GM21528 (cell line): ENCODE measurements at regions not wholly inside any gene's neighbourhood (a gene's known extent, or its start where the extent isn't known, plus 50 kb on each side); places are given as distances from the start of the nearest gene placed in this dataset.

Experiments
- ATAC-seq: cut with Tn5 transposase; IDR thresholded peaks from one replicate; pipeline ENCODE4 v1.9.1; 2021; ENCODE audit warnings: mild to moderate bottlenecking, moderate library complexity; ENCODE audit not compliant: unreplicated experiment, low FRiP score

DNA sequence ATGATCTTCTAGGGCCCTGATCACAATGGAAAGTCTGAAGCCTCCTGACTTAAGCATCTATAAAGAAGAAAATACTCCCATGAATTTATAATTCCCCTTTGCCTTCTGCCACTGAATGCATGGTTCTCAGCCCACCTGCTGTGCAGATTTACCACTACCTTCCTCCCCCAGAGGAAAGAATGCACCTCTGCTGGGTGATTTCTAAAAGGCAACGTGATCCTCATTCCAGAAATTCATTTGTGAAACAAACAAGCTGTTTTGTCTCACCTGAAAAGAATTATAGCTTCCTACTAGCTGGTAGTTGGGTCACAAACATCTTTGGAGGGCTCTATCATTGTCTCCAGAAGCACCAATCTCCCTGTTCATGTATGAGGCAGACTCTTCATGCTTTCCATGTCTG lies 320.2 kb downstream of the CDC14C start:
- no peak for ATAC-seq

DNA sequence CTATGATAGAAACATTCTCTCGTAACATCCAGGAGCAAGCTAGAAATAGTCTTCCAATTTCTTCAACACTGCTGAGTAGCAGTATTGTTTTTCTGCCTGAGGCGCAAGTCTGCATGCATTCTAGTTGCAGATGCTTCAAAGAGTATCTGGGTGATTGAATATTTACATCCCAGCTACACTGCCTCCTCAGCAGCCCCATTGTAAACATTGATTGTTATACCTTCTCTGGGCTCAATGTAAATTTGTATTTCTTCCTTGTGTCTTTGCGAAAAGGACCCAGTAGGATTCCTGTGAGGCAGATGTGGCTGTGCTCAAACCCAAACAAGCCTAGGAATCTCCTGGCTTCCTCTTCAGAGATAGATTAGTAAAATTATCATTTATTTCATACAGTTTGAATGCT lies 320.7 kb downstream of the CDC14C start:
- ATAC-seq: no peak

DNA sequence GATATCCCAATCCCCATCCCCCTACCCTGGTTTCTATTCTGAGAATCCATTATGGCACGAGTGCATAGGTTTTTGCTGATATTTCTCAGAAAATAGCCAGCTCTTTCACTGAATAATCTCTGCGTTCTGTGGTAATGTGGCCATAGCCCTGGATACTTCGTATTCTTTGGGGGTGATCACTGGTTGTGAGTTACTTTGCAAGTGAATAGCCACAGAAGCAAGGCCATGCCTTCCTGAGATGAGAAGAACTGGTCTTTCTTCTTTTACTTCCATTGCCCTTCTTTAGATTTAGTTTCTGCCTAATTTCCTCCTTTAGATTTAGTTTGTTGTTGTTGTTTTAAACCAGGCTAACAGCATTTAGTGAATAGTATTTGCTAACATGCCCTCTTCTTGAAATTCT lies 323.4 kb downstream of the CDC14C start:
- ATAC-seq: no peak

DNA sequence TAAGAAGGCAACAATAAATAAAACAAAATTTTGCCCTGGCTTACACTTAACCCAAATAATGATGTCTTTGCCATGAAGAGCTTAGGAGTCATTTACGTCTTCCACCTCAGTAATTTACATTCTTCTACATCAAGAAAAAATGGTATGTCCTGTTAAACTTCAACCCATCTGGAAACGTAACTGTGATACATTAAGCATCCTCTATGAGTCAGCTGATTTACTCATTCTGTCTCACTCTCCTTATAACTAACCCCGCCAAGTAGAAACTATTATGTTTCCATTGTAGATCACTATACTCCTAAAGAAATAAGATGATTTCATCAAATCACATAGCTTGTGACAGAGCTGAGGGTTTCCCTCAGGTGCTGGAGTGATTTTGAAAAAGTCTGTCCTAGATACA lies 330.7 kb downstream of the CDC14C start:
- ATAC-seq: no peak

DNA sequence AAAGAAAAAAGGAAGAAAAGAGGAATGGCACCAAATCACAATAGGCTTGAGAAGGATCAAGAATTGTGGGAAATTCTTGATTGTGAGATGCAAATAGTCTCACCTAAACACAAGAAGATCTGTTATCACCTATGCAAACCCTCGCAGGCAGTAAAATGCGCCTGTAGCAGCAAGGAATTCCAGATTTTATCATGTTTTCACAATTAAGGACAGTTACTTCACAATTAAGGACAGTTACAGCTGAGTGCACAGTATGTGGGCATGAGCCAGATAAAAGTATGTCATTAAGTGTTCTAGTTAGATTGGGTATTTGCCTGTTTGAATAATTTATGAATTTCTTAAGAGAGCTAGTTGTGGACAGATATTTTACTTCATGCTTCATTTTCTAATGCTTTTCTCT lies 336.2 kb downstream of the CDC14C start:
- ATAC-seq: no peak

DNA sequence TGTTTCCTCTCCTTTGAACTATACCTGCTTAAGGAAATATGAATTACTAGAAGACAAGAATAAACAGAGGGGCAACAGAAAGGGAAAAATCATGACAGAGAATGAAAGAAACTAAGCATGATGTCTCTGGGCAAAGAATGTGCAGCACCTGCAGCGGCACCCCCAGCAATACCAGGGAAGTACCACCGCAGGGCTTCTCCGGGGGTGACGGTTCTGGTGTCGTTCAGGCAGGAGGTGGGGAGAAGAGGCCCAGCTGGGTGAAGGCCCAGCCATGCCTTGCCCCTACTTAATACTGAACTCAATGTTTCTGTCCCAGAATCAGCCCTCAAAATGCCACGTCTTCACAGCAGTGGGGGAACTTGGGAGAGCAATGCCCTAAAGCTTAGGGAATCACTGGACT lies 337.6 kb downstream of the CDC14C start:
- ATAC-seq: no peak

DNA sequence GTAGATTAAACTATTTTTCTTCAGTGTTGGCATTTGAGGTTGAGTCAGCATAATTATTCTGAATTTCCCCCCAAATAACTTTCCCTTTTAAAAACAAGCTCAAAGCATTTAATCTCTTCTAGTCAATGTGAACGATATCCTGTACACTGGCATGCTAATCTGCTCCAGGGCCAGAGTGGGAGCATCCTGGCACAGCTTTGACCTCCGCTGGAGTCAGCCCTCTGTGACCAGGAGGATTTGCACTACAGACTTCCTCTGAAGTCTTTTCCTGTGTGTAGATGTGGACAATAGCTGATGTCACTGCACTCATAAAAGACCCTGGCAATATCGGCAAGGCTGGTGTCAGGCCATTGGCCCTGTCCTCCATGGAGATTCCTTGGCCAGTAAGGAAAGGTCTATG lies 340.2 kb downstream of the CDC14C start:
- ATAC-seq: no peak

DNA sequence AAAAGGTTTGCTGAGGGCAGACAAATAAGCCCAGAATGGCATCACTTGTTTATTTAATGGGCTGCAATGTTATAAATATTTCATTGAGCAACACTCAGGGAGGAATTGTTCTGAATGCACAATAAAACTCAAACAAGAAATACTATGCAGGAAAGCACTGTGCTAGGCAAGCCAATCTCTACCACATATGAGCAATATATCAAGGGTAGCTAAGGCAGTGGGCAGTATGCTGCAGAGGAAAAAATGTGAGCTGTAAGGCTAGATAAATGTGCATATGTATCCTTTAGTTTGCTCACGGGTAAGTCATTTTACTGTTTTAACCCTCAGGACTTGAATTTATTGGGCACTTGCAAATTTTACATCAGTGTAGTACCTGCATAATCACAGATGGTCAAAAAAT lies 349.6 kb downstream of the CDC14C start:
- ATAC-seq: no peak

DNA sequence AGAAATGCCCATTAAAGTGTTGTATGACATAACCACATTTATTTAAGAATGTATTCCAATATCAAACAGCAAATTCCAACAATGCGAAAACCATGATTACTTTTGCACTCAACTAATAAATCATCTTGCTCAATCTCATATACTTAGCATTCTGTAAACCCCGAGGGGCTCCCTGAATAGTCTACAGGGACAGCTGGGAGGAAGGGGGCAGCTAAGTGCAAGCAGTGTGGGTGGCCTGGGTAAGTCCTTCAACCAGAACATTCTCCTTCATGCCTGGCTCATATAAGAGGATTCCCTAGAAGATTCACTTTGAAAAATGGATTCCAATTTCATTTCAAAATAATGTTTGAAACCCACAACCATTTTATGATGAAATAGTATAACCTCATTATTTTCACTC lies 355.5 kb downstream of the CDC14C start:
- no peak for ATAC-seq

DNA sequence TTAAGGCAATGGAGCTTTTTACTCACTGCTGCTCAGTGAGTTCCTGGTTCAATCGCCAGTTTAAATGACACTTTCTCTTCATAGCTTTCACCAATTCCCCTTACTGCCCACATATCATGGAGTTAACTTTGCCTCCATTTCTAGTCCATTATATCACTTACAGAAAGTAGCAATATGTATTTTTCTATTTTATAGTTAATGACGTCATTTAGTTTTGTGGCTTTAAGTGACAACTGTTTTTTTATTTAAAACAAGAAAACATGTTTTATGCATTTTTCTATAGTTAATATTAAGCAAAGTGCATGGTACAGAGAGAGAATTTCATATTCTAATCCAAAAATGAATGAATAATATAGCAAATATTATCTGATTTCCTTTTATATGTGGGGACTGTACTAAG lies 363.3 kb downstream of the CDC14C start:
- ATAC-seq: no peak

DNA sequence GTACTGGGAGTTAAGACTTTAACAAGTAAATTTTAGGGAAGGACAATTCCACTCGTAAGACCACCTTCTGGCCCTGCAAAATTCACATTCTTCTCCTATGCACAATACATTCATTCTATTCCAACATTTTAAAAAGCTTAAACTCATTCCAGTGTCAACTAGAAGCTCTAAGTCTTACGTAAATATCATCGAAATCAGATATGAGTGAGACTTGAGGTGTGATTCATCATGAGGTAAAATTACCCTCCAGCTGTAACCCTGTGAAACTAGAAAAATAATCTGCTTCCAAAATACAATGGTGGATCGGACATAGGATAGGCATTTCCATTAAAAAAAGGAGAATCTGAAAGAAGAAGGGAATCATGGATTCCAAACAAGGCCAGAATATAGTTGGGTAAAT lies 370.3 kb downstream of the CDC14C start:
- no peak for ATAC-seq

DNA sequence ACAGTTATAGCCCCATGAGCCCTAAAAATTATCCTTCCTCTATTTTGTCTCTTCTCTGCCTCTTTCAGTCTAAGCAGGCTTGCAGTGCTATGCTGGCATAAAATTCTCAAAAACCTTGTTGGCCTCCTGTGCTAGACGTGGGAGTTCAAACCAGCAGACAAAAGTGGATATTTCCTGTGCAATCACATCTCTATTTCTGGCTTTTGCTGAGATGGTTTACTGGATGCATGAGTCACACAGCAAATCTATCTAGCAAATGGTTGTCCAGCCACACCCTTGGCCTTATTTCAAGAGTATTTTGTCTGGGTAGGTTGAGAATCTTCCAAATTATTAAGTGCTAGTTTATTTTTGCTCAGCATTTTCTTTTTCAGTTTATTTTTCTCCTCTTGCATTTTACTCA lies 370.8 kb downstream of the CDC14C start:
- no peak for ATAC-seq

DNA sequence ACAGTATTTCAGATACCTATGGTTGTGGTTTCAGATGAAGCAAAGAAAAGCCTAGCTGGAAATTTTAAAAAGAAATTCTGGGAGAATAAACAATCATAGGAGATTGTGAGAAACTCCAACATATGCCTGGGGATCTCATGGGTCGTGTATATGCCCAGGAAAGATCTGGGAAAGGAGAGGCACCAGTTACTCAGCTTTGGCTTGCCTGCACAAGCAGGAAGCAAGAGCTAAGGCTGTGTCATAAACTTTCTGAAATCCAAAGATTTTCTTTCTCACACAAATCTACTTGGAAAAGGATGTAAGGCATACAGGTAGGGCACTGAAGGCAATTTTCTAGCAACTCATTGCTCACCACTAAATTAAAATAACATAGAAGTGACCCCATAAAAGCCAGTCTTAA lies 373.6 kb downstream of the CDC14C start:
- ATAC-seq: no peak

DNA sequence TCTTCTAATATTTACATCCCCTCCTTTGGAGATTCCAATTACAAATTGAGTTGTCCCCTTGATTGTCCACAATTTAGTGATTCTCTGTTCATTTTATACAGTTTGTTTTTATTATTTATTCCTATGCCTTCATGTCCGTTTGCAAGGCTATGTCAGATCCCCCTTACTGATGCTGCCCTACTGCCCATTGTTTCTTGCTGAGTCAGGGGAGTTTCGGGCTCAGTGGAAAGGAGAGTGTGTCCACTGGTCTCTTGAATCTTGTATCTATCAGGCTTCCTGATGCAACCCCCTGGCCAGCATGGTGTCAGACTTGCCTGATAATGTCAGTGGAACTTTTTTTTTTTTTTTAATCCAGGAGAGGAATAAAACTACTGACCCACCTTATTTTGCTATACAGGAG lies 384.4 kb downstream of the CDC14C start:
- ATAC-seq: no peak

DNA sequence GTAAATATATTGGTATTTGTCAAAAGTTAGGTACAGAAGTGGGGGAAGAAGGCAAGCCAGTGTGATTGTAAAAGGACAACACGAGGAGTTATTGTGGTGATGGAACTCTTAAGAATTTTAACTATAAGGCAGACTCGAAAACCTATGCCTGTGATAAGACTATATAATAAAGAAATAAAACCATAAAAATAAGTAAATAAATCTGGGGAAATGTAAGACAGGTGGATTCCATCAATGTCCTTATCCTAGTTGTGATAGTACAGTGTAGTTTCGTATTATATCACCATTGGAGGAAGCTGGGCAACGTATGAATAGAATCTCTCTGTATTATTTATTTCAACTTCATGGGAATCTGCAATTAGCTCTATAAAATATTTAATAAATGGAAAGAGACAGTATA lies 395.7 kb downstream of the CDC14C start:
- no peak for ATAC-seq

DNA sequence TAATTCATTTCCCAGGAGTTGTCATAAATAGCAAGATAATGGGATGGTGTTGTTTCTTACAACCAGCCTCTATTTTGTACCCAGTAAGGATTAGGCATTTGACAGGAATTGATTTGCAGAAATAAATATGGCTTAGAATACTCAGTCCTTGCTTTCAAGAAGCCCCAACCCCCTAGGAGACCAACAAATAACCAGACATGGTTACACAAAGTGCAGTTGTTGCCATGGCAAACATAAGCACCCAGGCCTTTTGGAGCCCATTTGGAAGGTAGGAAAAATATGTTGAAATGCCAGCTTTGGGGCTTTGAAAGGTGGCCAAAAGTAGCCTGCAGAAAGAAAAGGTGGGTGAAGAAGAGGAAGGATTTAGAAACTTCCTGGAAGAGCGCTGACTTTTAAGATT lies 397.5 kb downstream of the CDC14C start:
- ATAC-seq: no peak

DNA sequence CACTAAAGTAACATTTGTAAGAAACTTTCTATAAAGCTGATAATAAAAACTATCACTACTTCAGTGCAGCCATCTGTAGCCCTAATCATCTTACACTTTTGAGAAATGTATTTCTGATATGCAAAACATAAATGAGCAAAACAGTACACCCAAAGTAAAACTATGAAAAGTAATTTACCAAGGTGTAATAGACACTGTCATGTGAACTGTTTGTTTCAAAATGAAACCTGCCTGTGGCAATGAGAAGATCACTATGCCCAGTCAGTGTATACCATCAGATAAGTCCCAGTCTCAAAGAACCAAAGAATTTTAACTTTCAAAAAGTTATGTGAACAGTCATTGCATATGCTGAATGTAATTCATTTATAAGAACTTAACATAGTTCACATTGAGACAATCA lies 398.1 kb downstream of the CDC14C start:
- no peak for ATAC-seq

DNA sequence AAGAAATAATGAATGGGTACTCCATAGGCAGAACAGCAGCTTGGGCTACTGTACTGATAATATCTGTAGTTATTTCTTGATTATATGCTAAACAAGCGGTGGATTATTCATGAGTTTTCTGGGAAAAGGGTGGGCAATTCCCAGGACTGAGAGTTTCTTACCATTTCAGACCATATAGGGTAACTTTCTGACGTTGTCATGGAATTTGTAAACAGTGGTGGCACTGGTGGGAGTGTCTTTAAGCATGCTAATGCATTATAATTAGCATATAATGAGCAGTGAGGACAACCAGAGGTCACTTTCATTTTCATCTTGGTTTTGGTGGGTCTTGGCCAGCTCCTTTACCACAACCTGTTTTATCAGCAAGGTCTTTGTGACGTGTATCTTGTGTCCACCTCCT lies 399.7 kb downstream of the CDC14C start:
- ATAC-seq: no peak

DNA sequence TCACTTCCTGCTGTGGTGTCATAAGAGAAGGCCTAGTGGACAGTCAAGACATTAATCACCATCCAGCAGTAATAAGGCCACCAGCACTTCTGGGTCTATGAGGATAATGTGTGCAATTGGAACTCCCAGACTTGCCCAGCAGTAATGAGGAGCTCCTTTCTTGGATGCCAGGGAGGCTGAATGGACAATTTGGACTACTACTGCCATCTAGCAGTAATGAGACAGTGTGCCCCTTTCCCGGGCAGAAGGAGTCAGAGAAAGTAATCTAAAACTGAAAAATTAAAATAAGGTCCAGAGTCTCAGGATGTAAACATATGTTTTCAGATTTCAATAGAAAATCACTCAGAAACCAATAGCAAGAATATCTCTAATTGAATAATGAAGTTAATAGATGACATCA lies 400.4 kb downstream of the CDC14C start:
- ATAC-seq: no peak

DNA sequence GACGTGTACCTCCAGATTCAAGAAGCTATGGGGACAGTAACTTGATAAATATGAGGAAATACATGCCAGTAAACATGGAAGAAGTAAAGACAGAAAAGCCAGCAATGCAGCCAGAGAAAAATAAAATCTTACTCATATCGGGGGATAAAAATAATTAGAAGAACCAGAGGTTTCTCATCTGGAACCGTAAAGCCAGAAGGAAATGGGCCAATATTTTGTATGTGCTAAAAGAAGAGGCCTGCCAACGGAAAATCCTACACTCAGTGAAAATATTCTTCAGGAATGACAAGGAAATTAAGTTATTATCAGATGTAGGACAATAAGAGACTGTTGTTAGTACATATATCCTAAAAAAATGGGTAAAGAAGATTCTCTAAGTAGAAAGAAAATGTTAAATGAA lies 401.2 kb downstream of the CDC14C start:
- ATAC-seq: no peak

DNA sequence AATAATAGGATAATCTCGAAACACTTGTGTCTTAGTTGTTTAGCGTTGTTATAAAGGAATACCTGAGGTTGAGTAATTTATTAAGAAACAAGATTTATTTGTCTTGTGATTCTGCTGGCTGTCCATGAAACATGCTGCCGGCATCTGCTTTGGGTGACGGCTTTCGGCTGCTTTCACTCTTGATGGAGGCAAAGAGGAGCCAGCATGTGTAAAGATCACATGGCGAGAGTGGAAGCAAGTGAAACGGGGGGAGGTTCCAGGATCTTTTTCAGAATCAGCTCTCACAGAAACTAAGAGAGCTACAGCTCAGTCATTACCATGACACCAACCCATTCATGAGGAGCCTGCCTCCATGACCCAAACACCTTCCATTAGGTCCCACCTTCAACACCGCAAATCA lies 402.8 kb downstream of the CDC14C start:
- no peak for ATAC-seq

DNA sequence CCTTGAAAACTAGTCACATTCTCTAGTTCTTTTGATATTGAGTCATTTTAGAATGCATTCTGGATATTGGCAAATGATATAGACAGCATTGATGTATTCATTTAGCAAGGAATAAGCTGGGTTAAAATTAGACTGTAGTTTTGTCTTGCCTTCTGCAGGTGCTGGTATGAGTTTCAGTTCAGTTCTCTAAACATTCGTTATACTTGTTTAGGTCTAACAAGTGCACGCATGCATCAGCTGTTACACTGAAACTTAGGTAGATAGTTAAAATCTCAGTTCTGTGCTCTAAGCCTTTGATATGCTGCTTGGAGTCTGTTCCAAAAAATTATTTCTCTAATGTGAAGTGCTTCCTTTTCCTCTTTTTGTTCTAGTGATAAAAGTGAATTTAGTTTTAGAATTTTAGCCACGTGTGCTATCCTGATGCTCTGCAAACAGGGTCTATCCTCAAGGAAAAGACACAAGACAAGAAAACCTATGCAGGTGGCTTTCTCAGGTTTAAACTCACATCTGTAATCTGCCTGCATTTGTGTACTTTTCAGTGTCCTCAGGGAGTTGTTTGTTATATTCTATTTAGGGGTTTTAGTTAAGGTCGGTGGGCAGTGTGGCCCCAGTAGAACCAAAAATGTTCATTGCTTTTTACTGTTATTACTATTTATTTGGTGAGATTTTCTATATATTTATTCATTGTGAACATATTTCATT lies 409.0 kb downstream of the CDC14C start:
- ATAC-seq: no peak

DNA sequence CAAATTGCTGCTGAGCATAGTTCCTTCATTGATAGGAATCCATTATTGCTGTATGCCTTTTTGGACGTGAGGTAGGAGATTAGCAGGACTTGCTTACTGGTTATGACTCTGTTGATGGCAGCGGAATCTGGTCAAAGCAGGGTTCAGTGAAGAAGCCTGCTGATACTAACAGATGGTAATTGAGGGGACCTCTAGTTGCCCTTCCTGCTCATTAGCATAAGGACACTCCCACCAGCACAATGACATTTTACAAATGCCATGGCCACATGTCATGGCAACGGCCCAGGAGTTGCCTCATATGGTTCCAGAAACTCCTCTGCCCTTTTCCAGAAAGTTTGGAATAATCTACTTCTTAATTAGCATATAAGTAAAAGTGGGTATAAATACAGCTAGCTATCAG lies 417.5 kb downstream of the CDC14C start:
- ATAC-seq: no peak
